ENCODE measurements at regions not wholly inside any gene's neighbourhood (a gene's known extent, or its start where the extent isn't known, plus 50 kb on each side); places are given as distances from the start of the nearest gene placed in this dataset.

- Mint-ChIP-seq H3K27ac (no peak overlapping the region), H3K4me1 (ENCODE audit: low read depth) (peaks cover 27% of the 10 kb centered on the region), H3K4me3 (no peak overlapping the region), H3K27me3 (peaks cover 1% of the 10 kb centered on the region), H3K36me3 (ENCODE audit: low read depth) (no peaks in the 10 kb centered on the region), H3K9me3 (peaks cover 4% of the 10 kb centered on the region)
- POLR2A ChIA-PET: interaction anchor here (1.8 kb wide), 1 partner anchor 99 kb away, joined by 5 read pairs; no protein-coding TSS in a partner anchor
- intact Hi-C loops (cut with micrococcal nuclease): loop anchor here (10.0 kb wide), 1 partner anchor 163 kb away; no protein-coding TSS in a partner anchor
- no peak for TF ChIP-seq CTCF (IDR thresholded peaks at IDR 0.05)
- no peak for DNase-seq
- no peak for ATAC-seq
- CTCF ChIA-PET: interaction anchor here (0.7 to 6.7 kb wide), 12 partner anchors 10 to 166 kb away, joined by 3 to 62 read pairs (median 6); no protein-coding TSS in a partner anchor
These were observed 98.4 kb upstream of the GLS start for GRCh38 chr2:190782264-190782663.

GRCh38 chr2:190783513-190784263 is 96.9 kb upstream of the GLS start:
- TF ChIP-seq CTCF (IDR thresholded peaks at IDR 0.05): no peak
- POLR2A ChIA-PET: interaction anchor here (0.6 to 1.8 kb wide), 3 partner anchors 91 to 603 kb away, joined by 3 to 5 read pairs (median 3); a partner anchor contains a TSS

GRCh38 chr2:190785334-190785733 is 95.3 kb upstream of the GLS start:
- peaks cover 4% of the 10 kb centered on the region for H3K9me3 Mint-ChIP-seq
- no peaks in the 10 kb centered on the region for H3K36me3 Mint-ChIP-seq (ENCODE audit: low read depth)
- ChIA-PET POLR2A (no interaction called here), CTCF (interaction anchor here (2.5 kb wide), 1 partner anchor 163 kb away, joined by 18 read pairs; no protein-coding TSS in a partner anchor)
- DNase-seq (peak; percentile 29), ATAC-seq (peak; percentile 74)
- no peak overlapping the region for H3K4me3 Mint-ChIP-seq
- peaks cover 37% of the 10 kb centered on the region for H3K4me1 Mint-ChIP-seq (ENCODE audit: low read depth)
- no peak for TF ChIP-seq CTCF (IDR thresholded peaks at IDR 0.05)
- no peak overlapping the region for H3K27ac Mint-ChIP-seq
- H3K27me3 Mint-ChIP-seq: peaks cover 1% of the 10 kb centered on the region
- intact Hi-C loops (cut with micrococcal nuclease): loop anchor here (10.0 kb wide), 1 partner anchor 159 kb away; no protein-coding TSS in a partner anchor

More at GRCh38 chr2:190783513-190784263, 96.9 kb upstream of the GLS start:
- Mint-ChIP-seq H3K36me3 (ENCODE audit: low read depth) (no peaks in the 10 kb centered on the region), H3K4me1 (ENCODE audit: low read depth) (peaks cover 29% of the 10 kb centered on the region), H3K4me3 (no peak overlapping the region), H3K27me3 (peaks cover 1% of the 10 kb centered on the region), H3K27ac (no peak overlapping the region), H3K9me3 (peaks cover 4% of the 10 kb centered on the region)
- ATAC-seq (no peak), DNase-seq (no peak)
- intact Hi-C loops (cut with micrococcal nuclease): loop anchor here (10.0 kb wide), 1 partner anchor 161 kb away; no protein-coding TSS in a partner anchor
- CTCF ChIA-PET: interaction anchor here (0.9 to 6.7 kb wide), 9 partner anchors 8 to 164 kb away, joined by 3 to 62 read pairs (median 6); no protein-coding TSS in a partner anchor

GRCh38 chr2:190786404-190787166 is 94.0 kb upstream of the GLS start:
- H3K27me3 Mint-ChIP-seq: peaks cover 1% of the 10 kb centered on the region
- H3K4me1 Mint-ChIP-seq (ENCODE audit: low read depth): peaks cover 43% of the 10 kb centered on the region
- H3K36me3 Mint-ChIP-seq (ENCODE audit: low read depth): no peaks in the 10 kb centered on the region
- DNase-seq (no peak), ATAC-seq (no peak)
- CTCF ChIA-PET: interaction anchor here (1.2 kb wide), 1 partner anchor 432 kb away, joined by 3 read pairs; no protein-coding TSS in a partner anchor
- TF ChIP-seq CTCF (IDR thresholded peaks at IDR 0.05): no peak
- no peak overlapping the region for H3K4me3 Mint-ChIP-seq
- intact Hi-C loops (cut with micrococcal nuclease): loop anchor here (10.0 kb wide), 1 partner anchor 158 kb away; no protein-coding TSS in a partner anchor
- H3K9me3 Mint-ChIP-seq: peaks cover 4% of the 10 kb centered on the region
- no peak overlapping the region for H3K27ac Mint-ChIP-seq
- POLR2A ChIA-PET: no interaction called here
